ENCODE measurements at regions not wholly inside any gene's neighbourhood (a gene's known extent, or its start where the extent isn't known, plus 50 kb on each side); places are given as distances from the start of the nearest gene placed in this dataset.
"Not testable (repeated sequence)": the region's sequence is repeated elsewhere in the genome, so short reads cannot be mapped to it uniquely, and the experiment has no call there.

DNA sequence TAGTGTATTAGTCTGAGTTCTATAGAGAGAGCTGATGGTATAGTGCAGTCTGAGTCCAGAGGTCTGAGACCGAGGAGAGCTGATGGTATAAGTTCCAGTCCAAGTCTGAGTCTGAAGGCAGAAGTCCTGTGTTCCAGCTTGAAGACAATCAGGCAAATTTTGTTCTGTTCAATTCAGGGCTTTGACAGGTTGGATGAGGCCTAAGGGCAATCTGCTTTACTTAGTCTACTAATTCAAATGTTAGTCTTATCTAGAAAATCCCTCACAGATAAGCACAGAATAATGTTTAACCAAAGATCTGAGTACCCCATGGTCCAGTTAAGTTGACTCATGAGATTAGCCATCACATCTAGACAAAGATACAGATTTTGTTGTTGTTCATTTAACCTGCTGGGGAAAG, 303.0 kb upstream of the KLF4 start:
- H3K4me3 ChIP-seq (ENCODE audit: low read depth, low read length) = no peak overlapping the region
- H3K27me3 ChIP-seq (ENCODE audit: control insufficient read depth, insufficient read depth, low read length) = no peaks in the 10 kb centered on the region
- H3K4me1 ChIP-seq (ENCODE audit: control insufficient read depth, insufficient read depth, low read length) = no peaks in the 10 kb centered on the region
- no peaks in the 10 kb centered on the region for H3K9me3 ChIP-seq (ENCODE audit: control insufficient read depth, insufficient read depth, low read length)
- H3K36me3 ChIP-seq (ENCODE audit: control insufficient read depth, insufficient read depth, low read length) = no peaks in the 10 kb centered on the region
- H3K9ac ChIP-seq (ENCODE audit: low read depth, low read length) = no peak overlapping the region

DNA sequence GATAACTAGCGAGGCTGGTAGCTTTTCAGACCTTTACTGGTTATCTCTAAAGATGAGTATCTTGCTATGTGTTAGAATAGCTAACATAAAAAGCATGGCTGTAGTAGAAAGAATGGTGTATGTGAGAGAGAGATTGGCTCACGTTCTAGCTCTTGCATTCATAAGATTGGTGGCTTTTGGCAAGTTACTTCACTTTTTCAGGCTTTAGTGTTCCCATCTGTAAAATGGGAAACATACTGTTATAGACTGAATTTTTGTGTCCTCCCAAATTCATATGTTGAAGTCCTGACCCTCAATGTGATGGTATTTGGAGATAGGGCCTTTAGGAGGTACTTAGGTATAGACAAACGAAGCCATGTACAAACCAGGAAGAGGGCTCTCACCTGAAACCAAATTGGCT, 302.4 kb upstream of the KLF4 start:
- Histone ChIP-seq H3K4me1 (ENCODE audit: control insufficient read depth, insufficient read depth, low read length) (no peaks in the 10 kb centered on the region), H3K9me3 (ENCODE audit: control insufficient read depth, insufficient read depth, low read length) (no peaks in the 10 kb centered on the region), H3K27me3 (ENCODE audit: control insufficient read depth, insufficient read depth, low read length) (no peaks in the 10 kb centered on the region), H3K9ac (ENCODE audit: low read depth, low read length) (no peak overlapping the region), H3K4me3 (ENCODE audit: low read depth, low read length) (no peak overlapping the region), H3K36me3 (ENCODE audit: control insufficient read depth, insufficient read depth, low read length) (no peaks in the 10 kb centered on the region)

GRCh38 chr9:107789001-107789700, 299.6 kb upstream of the KLF4 start:
- no peaks in the 10 kb centered on the region for H3K27me3 ChIP-seq (ENCODE audit: control insufficient read depth, insufficient read depth, low read length)
- no peaks in the 10 kb centered on the region for H3K4me1 ChIP-seq (ENCODE audit: control insufficient read depth, insufficient read depth, low read length)
- no peak overlapping the region for H3K9ac ChIP-seq (ENCODE audit: low read depth, low read length)
- H3K9me3 ChIP-seq (ENCODE audit: control insufficient read depth, insufficient read depth, low read length) = no peaks in the 10 kb centered on the region
- H3K4me3 ChIP-seq (ENCODE audit: low read depth, low read length) = no peak overlapping the region
- H3K36me3 ChIP-seq (ENCODE audit: control insufficient read depth, insufficient read depth, low read length) = no peaks in the 10 kb centered on the region

DNA sequence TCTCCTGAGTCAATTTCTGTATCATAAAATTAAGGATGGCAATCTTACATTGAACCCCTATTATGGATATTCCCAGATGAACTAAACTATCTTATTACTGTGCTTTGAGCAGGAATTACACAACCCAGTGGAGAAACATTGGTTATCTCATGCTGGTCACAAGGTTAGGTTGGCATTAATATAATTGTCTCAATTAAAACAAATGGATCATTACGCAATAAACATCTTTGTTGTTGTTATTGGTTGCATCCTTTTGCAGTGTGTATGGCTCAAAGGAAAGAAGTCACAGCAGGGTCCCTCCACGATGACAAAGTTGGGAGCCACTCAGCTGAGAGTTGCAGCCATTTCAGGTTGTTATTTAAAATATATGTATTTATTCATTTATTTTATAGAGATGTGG, 297.0 kb upstream of the KLF4 start:
- no peaks in the 10 kb centered on the region for H3K9me3 ChIP-seq (ENCODE audit: control insufficient read depth, insufficient read depth, low read length)
- no peaks in the 10 kb centered on the region for H3K36me3 ChIP-seq (ENCODE audit: control insufficient read depth, insufficient read depth, low read length)
- H3K4me1 ChIP-seq (ENCODE audit: control insufficient read depth, insufficient read depth, low read length) = no peaks in the 10 kb centered on the region
- no peak overlapping the region for H3K9ac ChIP-seq (ENCODE audit: low read depth, low read length)
- H3K27me3 ChIP-seq (ENCODE audit: control insufficient read depth, insufficient read depth, low read length) = no peaks in the 10 kb centered on the region
- H3K4me3 ChIP-seq (ENCODE audit: low read depth, low read length) = no peak overlapping the region

DNA sequence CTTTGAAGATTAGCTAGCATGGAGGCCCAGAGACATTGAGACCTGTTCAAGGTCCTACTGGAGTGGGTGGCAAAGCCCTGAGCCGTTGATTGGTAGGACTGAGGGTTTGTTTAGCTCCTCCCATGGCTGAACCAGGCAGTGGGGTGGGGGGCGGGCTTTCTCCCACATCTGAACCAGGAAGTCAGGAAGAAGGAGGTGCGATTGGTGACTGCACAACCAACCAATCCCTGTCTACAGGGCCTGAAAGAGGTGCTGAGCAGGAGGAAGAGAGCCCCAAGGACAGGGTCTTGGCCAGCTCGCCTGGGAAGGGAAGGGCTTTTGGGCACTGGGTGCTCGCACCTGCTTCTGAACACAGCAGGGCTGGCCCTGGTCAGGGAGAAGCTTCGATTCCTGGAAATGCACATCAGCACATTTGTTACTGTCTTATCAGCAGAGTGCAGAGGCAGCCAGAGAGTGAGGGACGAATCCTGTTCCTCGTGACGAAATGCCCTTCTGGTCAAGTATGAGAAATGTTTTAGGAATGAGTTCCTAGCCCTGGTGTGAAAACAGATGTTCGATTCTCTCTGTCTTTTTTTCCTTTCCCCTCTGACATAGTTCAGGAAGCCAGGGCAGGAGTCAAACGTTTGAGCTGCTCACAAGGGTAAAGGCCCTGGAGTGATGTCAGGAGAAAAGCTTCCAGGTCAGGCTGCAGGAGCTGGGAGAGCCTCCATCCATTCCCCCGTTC, 294.8 kb upstream of the KLF4 start:
- Histone ChIP-seq H3K4me3 (ENCODE audit: low read depth, low read length) (no peak overlapping the region), H3K4me1 (ENCODE audit: control insufficient read depth, insufficient read depth, low read length) (no peaks in the 10 kb centered on the region), H3K9ac (ENCODE audit: low read depth, low read length) (no peak overlapping the region), H3K27me3 (ENCODE audit: control insufficient read depth, insufficient read depth, low read length) (no peaks in the 10 kb centered on the region), H3K9me3 (ENCODE audit: control insufficient read depth, insufficient read depth, low read length) (no peaks in the 10 kb centered on the region), H3K36me3 (ENCODE audit: control insufficient read depth, insufficient read depth, low read length) (no peaks in the 10 kb centered on the region)

DNA sequence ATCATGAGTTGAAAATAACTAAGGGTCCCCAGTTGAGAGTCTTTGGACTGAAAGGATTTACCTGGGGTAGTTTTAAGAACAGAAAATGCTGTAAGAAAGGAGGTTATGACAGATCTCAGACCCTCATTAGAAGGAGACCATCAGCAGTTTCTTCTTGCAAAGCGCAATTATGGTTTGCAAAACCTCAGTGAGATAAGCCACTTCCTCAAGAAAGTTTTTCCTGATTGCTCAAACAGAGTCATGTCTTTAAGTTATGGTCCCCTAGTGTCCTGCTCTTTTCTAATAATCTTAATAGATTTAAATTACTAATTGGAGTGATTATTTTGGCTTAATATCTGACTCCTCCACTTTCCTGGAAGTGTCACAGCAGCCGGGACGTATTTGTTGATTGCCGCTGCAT, 293.2 kb upstream of the KLF4 start:
- no peaks in the 10 kb centered on the region for H3K27me3 ChIP-seq (ENCODE audit: control insufficient read depth, insufficient read depth, low read length)
- no peaks in the 10 kb centered on the region for H3K4me1 ChIP-seq (ENCODE audit: control insufficient read depth, insufficient read depth, low read length)
- H3K9ac ChIP-seq (ENCODE audit: low read depth, low read length) = no peak overlapping the region
- H3K4me3 ChIP-seq (ENCODE audit: low read depth, low read length) = no peak overlapping the region
- H3K36me3 ChIP-seq (ENCODE audit: control insufficient read depth, insufficient read depth, low read length) = no peaks in the 10 kb centered on the region
- H3K9me3 ChIP-seq (ENCODE audit: control insufficient read depth, insufficient read depth, low read length) = no peaks in the 10 kb centered on the region

DNA sequence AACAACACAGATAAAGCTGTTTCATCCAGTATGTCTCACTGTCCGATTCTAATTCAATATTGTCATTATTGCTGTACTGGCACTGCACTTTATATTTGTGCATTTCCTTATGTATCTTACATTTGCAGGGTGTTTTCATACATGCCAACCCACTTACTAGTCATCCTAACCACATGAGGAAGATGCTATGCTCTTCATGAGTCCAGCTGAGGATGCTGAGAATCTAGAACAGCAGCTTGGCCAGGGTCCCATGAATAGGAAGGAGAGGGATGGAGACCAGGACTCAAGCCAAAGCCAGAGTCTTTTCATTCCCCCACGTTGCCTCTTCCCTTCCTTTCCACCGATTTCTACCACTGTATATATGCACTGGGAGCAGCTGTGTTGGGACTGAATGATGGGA, 292.8 kb upstream of the KLF4 start:
- H3K4me1 ChIP-seq (ENCODE audit: control insufficient read depth, insufficient read depth, low read length) = no peaks in the 10 kb centered on the region
- H3K9me3 ChIP-seq (ENCODE audit: control insufficient read depth, insufficient read depth, low read length) = no peaks in the 10 kb centered on the region
- no peaks in the 10 kb centered on the region for H3K27me3 ChIP-seq (ENCODE audit: control insufficient read depth, insufficient read depth, low read length)
- no peak overlapping the region for H3K9ac ChIP-seq (ENCODE audit: low read depth, low read length)
- no peak overlapping the region for H3K4me3 ChIP-seq (ENCODE audit: low read depth, low read length)
- H3K36me3 ChIP-seq (ENCODE audit: control insufficient read depth, insufficient read depth, low read length) = no peaks in the 10 kb centered on the region

DNA sequence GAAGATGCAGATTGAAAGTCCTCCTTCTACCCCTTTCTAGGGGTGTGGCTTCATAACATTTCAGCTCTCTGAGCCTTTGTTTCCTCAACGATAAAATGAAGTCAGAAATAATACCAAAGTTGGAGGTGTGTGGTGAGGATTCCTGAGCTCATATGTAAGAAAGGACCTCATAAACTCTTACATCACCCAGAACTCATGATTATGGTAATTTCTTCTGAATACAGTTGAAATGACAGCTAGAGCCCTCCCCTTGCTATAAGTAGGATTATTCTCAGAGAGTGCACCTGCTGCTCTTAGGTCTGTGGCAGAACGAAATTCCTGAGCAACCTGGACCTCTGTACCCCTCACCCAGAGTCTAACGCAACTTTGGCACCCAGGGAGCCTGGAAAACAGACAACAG, 291.4 kb upstream of the KLF4 start:
- no peaks in the 10 kb centered on the region for H3K36me3 ChIP-seq (ENCODE audit: control insufficient read depth, insufficient read depth, low read length)
- no peaks in the 10 kb centered on the region for H3K4me1 ChIP-seq (ENCODE audit: control insufficient read depth, insufficient read depth, low read length)

DNA sequence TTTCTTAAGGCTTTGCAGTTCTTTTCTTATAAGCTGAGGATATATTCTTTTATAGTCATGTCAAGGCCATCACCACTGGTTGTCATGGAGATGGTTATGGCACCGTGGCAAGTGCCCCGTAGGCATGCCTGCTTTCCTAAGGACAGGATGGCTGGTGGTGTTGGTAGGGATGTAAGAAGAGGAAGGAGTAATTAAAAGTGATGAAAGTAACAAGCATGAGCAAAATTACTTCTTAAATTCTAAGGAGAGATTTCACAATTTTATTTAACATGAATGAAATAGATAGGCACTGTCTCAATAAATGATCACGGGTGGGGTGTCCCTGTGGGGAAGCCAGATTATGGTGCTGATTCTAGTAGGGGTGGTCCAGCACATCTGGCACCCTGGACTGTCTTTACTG, 290.2 kb upstream of the KLF4 start:
- Histone ChIP-seq H3K9ac (ENCODE audit: low read depth, low read length) (no peak overlapping the region), H3K27me3 (ENCODE audit: control insufficient read depth, insufficient read depth, low read length) (no peaks in the 10 kb centered on the region), H3K4me1 (ENCODE audit: control insufficient read depth, insufficient read depth, low read length) (no peaks in the 10 kb centered on the region), H3K36me3 (ENCODE audit: control insufficient read depth, insufficient read depth, low read length) (no peaks in the 10 kb centered on the region), H3K9me3 (ENCODE audit: control insufficient read depth, insufficient read depth, low read length) (no peaks in the 10 kb centered on the region), H3K4me3 (ENCODE audit: low read depth, low read length) (no peak overlapping the region)

More for the DNA sequence above, 291.4 kb upstream of the KLF4 start:
- Histone ChIP-seq H3K9ac (ENCODE audit: low read depth, low read length) (no peak overlapping the region), H3K4me3 (ENCODE audit: low read depth, low read length) (no peak overlapping the region), H3K27me3 (ENCODE audit: control insufficient read depth, insufficient read depth, low read length) (no peaks in the 10 kb centered on the region), H3K9me3 (ENCODE audit: control insufficient read depth, insufficient read depth, low read length) (no peaks in the 10 kb centered on the region)

DNA sequence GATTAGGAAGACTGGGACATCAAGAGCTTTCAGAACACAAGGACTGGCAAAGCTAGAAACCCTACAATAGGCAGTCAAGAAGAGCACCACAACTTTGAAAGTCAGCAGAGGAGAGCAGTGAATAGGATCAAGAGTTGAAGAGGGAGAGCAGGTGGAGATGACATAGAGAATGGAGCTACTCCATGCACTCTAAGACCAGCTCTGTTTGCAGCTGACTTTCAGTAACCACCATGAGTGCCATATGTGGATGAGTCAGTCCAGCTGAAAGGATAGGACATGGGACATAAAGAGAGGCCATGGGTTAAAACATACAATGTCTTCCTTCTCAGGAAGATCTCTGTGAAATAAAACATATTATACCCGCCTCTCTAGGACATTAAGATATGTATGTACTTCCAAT, 289.1 kb upstream of the KLF4 start:
- H3K27me3 ChIP-seq (ENCODE audit: control insufficient read depth, insufficient read depth, low read length) = no peaks in the 10 kb centered on the region
- no peak overlapping the region for H3K9ac ChIP-seq (ENCODE audit: low read depth, low read length)
- no peaks in the 10 kb centered on the region for H3K9me3 ChIP-seq (ENCODE audit: control insufficient read depth, insufficient read depth, low read length)

DNA sequence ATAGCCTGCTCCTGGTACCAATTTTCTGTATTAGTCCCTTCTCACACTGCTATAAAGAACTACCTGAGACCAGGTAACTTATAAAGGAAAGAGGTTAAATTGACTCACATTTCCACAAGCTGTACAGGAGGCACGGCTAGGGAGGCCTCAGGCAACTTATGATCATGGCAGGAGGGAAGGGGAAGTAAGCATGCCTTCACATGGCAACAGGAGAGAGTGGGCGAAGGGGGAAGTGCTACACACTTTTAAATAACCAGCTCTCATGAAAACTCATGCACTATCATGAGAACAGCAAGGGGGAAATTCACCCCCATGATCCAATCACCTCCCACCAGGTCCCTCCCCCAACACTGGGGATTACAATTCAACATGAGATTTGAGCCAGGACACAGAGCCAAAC, 284.5 kb upstream of the KLF4 start:
- H3K36me3 ChIP-seq (ENCODE audit: control insufficient read depth, insufficient read depth, low read length); H3K4me3 ChIP-seq (ENCODE audit: low read depth, low read length); H3K27me3 ChIP-seq (ENCODE audit: control insufficient read depth, insufficient read depth, low read length); H3K4me1 ChIP-seq (ENCODE audit: control insufficient read depth, insufficient read depth, low read length); H3K9ac ChIP-seq (ENCODE audit: low read depth, low read length); H3K9me3 ChIP-seq (ENCODE audit: control insufficient read depth, insufficient read depth, low read length): not testable (repeated sequence)

More for the DNA sequence above, 289.1 kb upstream of the KLF4 start:
- Histone ChIP-seq H3K4me3 (ENCODE audit: low read depth, low read length) (no peak overlapping the region), H3K36me3 (ENCODE audit: control insufficient read depth, insufficient read depth, low read length) (no peaks in the 10 kb centered on the region), H3K4me1 (ENCODE audit: control insufficient read depth, insufficient read depth, low read length) (no peaks in the 10 kb centered on the region)

- no peaks in the 10 kb centered on the region for H3K4me1 ChIP-seq (ENCODE audit: control insufficient read depth, insufficient read depth, low read length)
- H3K4me3 ChIP-seq (ENCODE audit: low read depth, low read length) = no peak overlapping the region
- H3K36me3 ChIP-seq (ENCODE audit: control insufficient read depth, insufficient read depth, low read length) = peaks cover 3% of the 10 kb centered on the region
- peaks cover 6% of the 10 kb centered on the region for H3K9me3 ChIP-seq (ENCODE audit: control insufficient read depth, insufficient read depth, low read length)
- H3K9ac ChIP-seq (ENCODE audit: low read depth, low read length) = no peak overlapping the region
- no peaks in the 10 kb centered on the region for H3K27me3 ChIP-seq (ENCODE audit: control insufficient read depth, insufficient read depth, low read length)
Measured at GRCh38 chr9:107772988-107773387, 283.4 kb upstream of the KLF4 start.

All from iPS-15b (cell line).